ENCODE measurements at regions not wholly inside any gene's neighbourhood (a gene's known extent, or its start where the extent isn't known, plus 50 kb on each side); places are given as distances from the start of the nearest gene placed in this dataset.

DNA sequence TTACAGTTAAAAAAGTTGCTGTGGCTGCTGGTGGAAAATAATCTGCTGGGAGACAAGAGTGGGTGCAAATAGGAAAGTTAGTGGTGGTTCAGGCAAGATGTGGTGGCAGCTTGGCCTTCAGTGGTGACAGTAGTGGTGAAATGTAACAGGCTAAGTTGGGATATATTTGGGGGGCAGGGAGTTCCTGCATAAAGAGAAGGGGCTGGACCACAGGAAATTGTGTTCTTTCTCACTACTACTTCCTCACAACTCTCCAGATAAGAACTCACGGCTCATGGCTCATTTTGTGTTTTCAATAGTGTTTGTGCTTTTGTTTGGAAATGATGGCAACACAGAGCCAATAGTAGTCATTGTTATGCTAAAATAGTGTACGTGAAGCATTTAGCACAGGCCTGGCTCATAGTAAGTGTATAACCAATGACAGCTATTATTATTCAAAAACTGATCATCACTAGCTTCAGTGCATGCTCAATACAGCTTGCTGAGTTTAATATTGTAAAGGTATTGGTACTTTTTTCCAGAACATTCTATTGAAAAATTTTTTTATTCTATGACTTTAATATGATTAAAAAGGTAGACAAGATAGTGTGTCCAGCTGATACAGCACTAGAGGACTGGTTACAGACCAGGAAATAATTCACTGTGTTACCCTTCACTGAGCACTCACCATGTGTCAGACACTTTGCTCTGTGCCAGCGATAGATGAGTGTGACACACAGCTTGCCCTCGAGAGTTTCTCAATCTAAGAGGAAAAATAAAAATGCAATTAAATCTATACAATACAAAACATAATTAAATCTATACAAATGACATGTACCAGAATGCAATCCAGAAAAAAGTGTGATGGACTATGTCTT lies 209.8 kb downstream of the POU4F1 start:
- Histone ChIP-seq H3F3A (ENCODE audit: insufficient read depth) (no peaks in the 10 kb centered on the region), H3K4me2 (ENCODE audit: low read depth, low read length, poor library complexity, severe bottlenecking) (no peak overlapping the region), H4K20me1 (ENCODE audit: low read depth, low read length) (no peaks in the 10 kb centered on the region), H3K9me3 (ENCODE audit: insufficient read depth, low read length) (no peaks in the 10 kb centered on the region), H3K9ac (ENCODE audit: low read length) (no peak overlapping the region), H3K9me2 (replicated peaks; ENCODE audit: insufficient read depth, low read length) (no peaks in the 10 kb centered on the region), H3K79me2 (ENCODE audit: insufficient read depth, low read length) (no peaks in the 10 kb centered on the region), H3K27ac (ENCODE audit: low read depth, low read length) (no peak overlapping the region), H3K36me3 (ENCODE audit: low read length) (no peaks in the 10 kb centered on the region), H3K4me3 (ENCODE audit: insufficient read depth, low read length, poor library complexity, severe bottlenecking) (no peak overlapping the region), H3K27me3 (ENCODE audit: low read length) (no peaks in the 10 kb centered on the region), H2AFZ (ENCODE audit: low read depth, low read length, severe bottlenecking) (no peak overlapping the region)
- TF ChIP-seq, protein P1, sequence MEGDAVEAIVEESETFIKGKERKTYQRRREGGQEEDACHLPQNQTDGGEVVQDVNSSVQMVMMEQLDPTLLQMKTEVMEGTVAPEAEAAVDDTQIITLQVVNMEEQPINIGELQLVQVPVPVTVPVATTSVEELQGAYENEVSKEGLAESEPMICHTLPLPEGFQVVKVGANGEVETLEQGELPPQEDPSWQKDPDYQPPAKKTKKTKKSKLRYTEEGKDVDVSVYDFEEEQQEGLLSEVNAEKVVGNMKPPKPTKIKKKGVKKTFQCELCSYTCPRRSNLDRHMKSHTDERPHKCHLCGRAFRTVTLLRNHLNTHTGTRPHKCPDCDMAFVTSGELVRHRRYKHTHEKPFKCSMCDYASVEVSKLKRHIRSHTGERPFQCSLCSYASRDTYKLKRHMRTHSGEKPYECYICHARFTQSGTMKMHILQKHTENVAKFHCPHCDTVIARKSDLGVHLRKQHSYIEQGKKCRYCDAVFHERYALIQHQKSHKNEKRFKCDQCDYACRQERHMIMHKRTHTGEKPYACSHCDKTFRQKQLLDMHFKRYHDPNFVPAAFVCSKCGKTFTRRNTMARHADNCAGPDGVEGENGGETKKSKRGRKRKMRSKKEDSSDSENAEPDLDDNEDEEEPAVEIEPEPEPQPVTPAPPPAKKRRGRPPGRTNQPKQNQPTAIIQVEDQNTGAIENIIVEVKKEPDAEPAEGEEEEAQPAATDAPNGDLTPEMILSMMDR (IDR thresholded peaks at IDR 0.05; ENCODE audit: insufficient read depth, low read length, poor library complexity, severe bottlenecking), result no peak
- no peak for TF ChIP-seq EZH2phosphoT487 (conservative IDR thresholded peaks at IDR 0.05; ENCODE audit: low read length)

GRCh38 chr13:78383899-78384298 lies 219.5 kb downstream of the POU4F1 start:
- TF ChIP-seq, protein P1 (IDR thresholded peaks at IDR 0.05; ENCODE audit: insufficient read depth, low read length, poor library complexity, severe bottlenecking), result no peak
- no peak for TF ChIP-seq EZH2phosphoT487 (conservative IDR thresholded peaks at IDR 0.05; ENCODE audit: low read length)
- no peak overlapping the region for H3K4me2 ChIP-seq (ENCODE audit: low read depth, low read length, poor library complexity, severe bottlenecking)
- H2AFZ ChIP-seq (ENCODE audit: low read depth, low read length, severe bottlenecking), result no peak overlapping the region
- H3K4me3 ChIP-seq (ENCODE audit: insufficient read depth, low read length, poor library complexity, severe bottlenecking), result no peak overlapping the region
- H3K36me3 ChIP-seq (ENCODE audit: low read length), result no peaks in the 10 kb centered on the region
- no peaks in the 10 kb centered on the region for H3K9me3 ChIP-seq (ENCODE audit: insufficient read depth, low read length)
- no peaks in the 10 kb centered on the region for H3K9me2 ChIP-seq (replicated peaks; ENCODE audit: insufficient read depth, low read length)
- no peak overlapping the region for H3K9ac ChIP-seq (ENCODE audit: low read length)
- peaks cover 3% of the 10 kb centered on the region; the same call in 1 of the 2 replicates for H3K27me3 ChIP-seq (ENCODE audit: low read length)
- H3K79me2 ChIP-seq (ENCODE audit: insufficient read depth, low read length), result no peaks in the 10 kb centered on the region
- no peaks in the 10 kb centered on the region for H3F3A ChIP-seq (ENCODE audit: insufficient read depth)
- no peaks in the 10 kb centered on the region for H4K20me1 ChIP-seq (ENCODE audit: low read depth, low read length)
- H3K27ac ChIP-seq (ENCODE audit: low read depth, low read length), result no peak overlapping the region

GRCh38 chr13:78383071-78383484 lies 220.3 kb downstream of the POU4F1 start:
- H3K4me2 ChIP-seq (ENCODE audit: low read depth, low read length, poor library complexity, severe bottlenecking), result no peak overlapping the region

More at GRCh38 chr13:78383071-78383484, 220.3 kb downstream of the POU4F1 start:
- Histone ChIP-seq H3K4me3 (ENCODE audit: insufficient read depth, low read length, poor library complexity, severe bottlenecking) (no peak overlapping the region), H3F3A (ENCODE audit: insufficient read depth) (no peaks in the 10 kb centered on the region), H2AFZ (ENCODE audit: low read depth, low read length, severe bottlenecking) (no peak overlapping the region), H4K20me1 (ENCODE audit: low read depth, low read length) (no peaks in the 10 kb centered on the region), H3K9me3 (ENCODE audit: insufficient read depth, low read length) (no peaks in the 10 kb centered on the region), H3K9me2 (replicated peaks; ENCODE audit: insufficient read depth, low read length) (no peaks in the 10 kb centered on the region), H3K79me2 (ENCODE audit: insufficient read depth, low read length) (no peaks in the 10 kb centered on the region), H3K27me3 (ENCODE audit: low read length) (peaks cover 3% of the 10 kb centered on the region; the same call in 1 of the 2 replicates), H3K27ac (ENCODE audit: low read depth, low read length) (no peak overlapping the region), H3K9ac (ENCODE audit: low read length) (no peak overlapping the region), H3K36me3 (ENCODE audit: low read length) (no peaks in the 10 kb centered on the region)
- no peak for TF ChIP-seq EZH2phosphoT487 (conservative IDR thresholded peaks at IDR 0.05; ENCODE audit: low read length)
- TF ChIP-seq, protein P1 (IDR thresholded peaks at IDR 0.05; ENCODE audit: insufficient read depth, low read length, poor library complexity, severe bottlenecking), result no peak
